ENCODE measurements at regions not wholly inside any gene's neighbourhood (a gene's known extent, or its start where the extent isn't known, plus 50 kb on each side); places are given as distances from the start of the nearest gene placed in this dataset.

GRCh38 chr15:95825671-95826411, 504.7 kb upstream of the NR2F2 start:
- no peak for TF ChIP-seq CTCF (IDR thresholded peaks at IDR 0.05)
- no peak for TF ChIP-seq POLR2A (IDR thresholded peaks at IDR 0.05)
